DND-41 (cell line): ENCODE measurements at regions not wholly inside any gene's neighbourhood (a gene's known extent, or its start where the extent isn't known, plus 50 kb on each side); places are given as distances from the start of the nearest gene placed in this dataset.

ENCODE experiments used
- ATAC-seq: fragments of 200-7000 bp; cut with Tn5 transposase; 3 replicates; pipeline ENCODE4 v1.9.1; 2021; ENCODE audit warnings: low read depth; ENCODE audit not compliant: insufficient read depth
- DNase-seq: peaks from one replicate; pipeline ENCODE4 v3.0.0-alpha.2; 2020
- H2AFZ ChIP-seq: 2 replicates; pipeline ENCODE4 v1.6.0; 2012; ENCODE audit warnings: low read depth, low read length
- H3K27ac ChIP-seq: 2 replicates; pipeline ENCODE4 v1.5.1; 2012; ENCODE audit warnings: low read length, inconsistent platforms
- H3K27me3 ChIP-seq: fragments of 200-600 bp; sonication (generic); 2 replicates; pipeline ENCODE4 v1.6.0; 2012; ENCODE audit warnings: low read length, mild to moderate bottlenecking, inconsistent platforms; ENCODE audit not compliant: insufficient read depth, poor library complexity
- H3K36me3 ChIP-seq: 2 replicates; pipeline ENCODE4 v1.5.1; 2012; ENCODE audit warnings: low read length, inconsistent platforms; ENCODE audit not compliant: insufficient read depth
- H3K4me1 ChIP-seq: 2 replicates; pipeline ENCODE4 v1.5.1; 2012; ENCODE audit warnings: mild to moderate bottlenecking, low read length; ENCODE audit not compliant: insufficient read depth
- H3K4me2 ChIP-seq: 2 replicates; pipeline ENCODE4 v1.6.0; 2012; ENCODE audit warnings: mild to moderate bottlenecking, moderate library complexity, low read length, inconsistent platforms; ENCODE audit not compliant: insufficient read depth
- H3K4me3 ChIP-seq, 2 experiments: fragments of 200-600 bp in 1 of 2; shearing (Covaris generic) in 1 of 2; 2 replicates each; pipeline ENCODE4 v1.5.1; 2012 to 2016; ENCODE audit warnings: inconsistent platforms in 2 of 2, low read length in 2 of 2, mild to moderate bottlenecking in 2 of 2, low read depth in 1 of 2, moderate library complexity in 1 of 2
- H3K79me2 ChIP-seq: 2 replicates; pipeline ENCODE4 v1.6.0; 2012; ENCODE audit warnings: low read length, inconsistent platforms; ENCODE audit not compliant: insufficient read depth
- H3K9ac ChIP-seq: 2 replicates; pipeline ENCODE4 v1.6.0; 2012; ENCODE audit warnings: low read depth, mild to moderate bottlenecking, inconsistent platforms, low read length, moderate library complexity
- H3K9me3 ChIP-seq: 2 replicates; pipeline ENCODE4 v1.5.1; 2012; ENCODE audit warnings: low read length, moderate library complexity, mild to moderate bottlenecking, inconsistent platforms; ENCODE audit not compliant: insufficient read depth, severe bottlenecking
- H4K20me1 ChIP-seq: 2 replicates; pipeline ENCODE4 v1.6.0; 2012; ENCODE audit warnings: low read length; ENCODE audit not compliant: insufficient read depth
- EZH2 ChIP-seq: IDR thresholded peaks from 3 replicates; pipeline ENCODE4 v1.6.1; 2012; ENCODE audit warnings: borderline replicate concordance, low read depth, mild to moderate bottlenecking, moderate library complexity, low read length, inconsistent platforms; ENCODE audit not compliant: severe bottlenecking
- TF ChIP-seq, protein P1 (sequence below): IDR thresholded peaks from 2 replicates; pipeline ENCODE4 v1.5.1; 2012; ENCODE audit warnings: borderline replicate concordance, low read length, moderate library complexity, mild to moderate bottlenecking; ENCODE audit not compliant: poor library complexity, severe bottlenecking; ENCODE audit errors: extremely low read depth

DNA sequence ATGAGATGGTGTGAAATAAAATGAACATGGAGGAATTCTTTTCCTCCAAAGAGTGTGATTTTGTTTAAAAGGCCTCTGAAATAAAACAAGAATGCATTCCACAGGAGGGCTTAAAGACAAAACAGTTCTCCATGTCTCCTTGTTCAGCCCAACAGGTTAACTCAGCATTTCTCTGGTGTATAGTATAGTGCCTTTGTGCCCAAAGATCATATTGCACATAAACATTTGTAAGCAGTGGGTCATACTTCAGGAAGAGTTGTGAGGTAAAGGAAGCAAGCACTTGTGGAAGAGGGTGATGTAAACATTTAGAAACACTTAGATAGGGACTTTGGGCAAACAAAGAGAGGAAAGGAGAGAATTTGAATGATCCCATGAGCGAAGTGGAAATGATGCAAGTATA lies 433.9 kb downstream of the SIPA1L2 start:
- Histone ChIP-seq H3K79me2 (no peaks in the 10 kb centered on the region), H4K20me1 (no peaks in the 10 kb centered on the region), H3K9me3 (no peaks in the 10 kb centered on the region), H3K9ac (no peak overlapping the region), H3K4me1 (no peaks in the 10 kb centered on the region), H3K4me3 (no peak overlapping the region), H3K4me2 (no peak overlapping the region), H3K27ac (no peak overlapping the region), H3K27me3 (no peaks in the 10 kb centered on the region), H3K36me3 (no peaks in the 10 kb centered on the region), H2AFZ (no peak overlapping the region)
- ATAC-seq (no peak), DNase-seq (no peak)
- TF ChIP-seq EZH2, result no peak
- TF ChIP-seq, protein P1, sequence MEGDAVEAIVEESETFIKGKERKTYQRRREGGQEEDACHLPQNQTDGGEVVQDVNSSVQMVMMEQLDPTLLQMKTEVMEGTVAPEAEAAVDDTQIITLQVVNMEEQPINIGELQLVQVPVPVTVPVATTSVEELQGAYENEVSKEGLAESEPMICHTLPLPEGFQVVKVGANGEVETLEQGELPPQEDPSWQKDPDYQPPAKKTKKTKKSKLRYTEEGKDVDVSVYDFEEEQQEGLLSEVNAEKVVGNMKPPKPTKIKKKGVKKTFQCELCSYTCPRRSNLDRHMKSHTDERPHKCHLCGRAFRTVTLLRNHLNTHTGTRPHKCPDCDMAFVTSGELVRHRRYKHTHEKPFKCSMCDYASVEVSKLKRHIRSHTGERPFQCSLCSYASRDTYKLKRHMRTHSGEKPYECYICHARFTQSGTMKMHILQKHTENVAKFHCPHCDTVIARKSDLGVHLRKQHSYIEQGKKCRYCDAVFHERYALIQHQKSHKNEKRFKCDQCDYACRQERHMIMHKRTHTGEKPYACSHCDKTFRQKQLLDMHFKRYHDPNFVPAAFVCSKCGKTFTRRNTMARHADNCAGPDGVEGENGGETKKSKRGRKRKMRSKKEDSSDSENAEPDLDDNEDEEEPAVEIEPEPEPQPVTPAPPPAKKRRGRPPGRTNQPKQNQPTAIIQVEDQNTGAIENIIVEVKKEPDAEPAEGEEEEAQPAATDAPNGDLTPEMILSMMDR, result no peak

DNA sequence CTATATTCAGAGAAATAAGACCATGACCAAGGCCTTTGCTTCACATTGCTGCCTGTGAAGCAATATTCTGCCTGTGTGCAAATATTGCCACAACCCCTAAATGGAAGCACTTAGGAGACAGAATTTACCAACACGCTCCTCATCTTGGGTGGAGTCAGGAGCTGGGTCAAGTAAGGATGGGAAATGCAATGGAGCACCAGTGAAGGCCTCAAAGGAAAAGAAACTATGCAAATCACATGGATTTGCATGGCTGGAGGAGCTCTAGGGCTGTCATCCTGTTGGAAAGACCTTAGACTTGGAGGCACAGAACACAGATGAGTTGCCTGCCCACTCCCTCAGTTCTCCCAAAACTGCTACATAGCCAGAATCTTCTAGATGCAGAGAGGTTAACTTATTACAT lies 435.5 kb downstream of the SIPA1L2 start:
- Histone ChIP-seq H3K4me2 (no peak overlapping the region), H3K9me3 (no peaks in the 10 kb centered on the region), H2AFZ (no peak overlapping the region), H3K79me2 (no peaks in the 10 kb centered on the region), H3K9ac (no peak overlapping the region), H3K4me3 (no peak overlapping the region), H3K4me1 (no peaks in the 10 kb centered on the region), H3K36me3 (no peaks in the 10 kb centered on the region), H4K20me1 (no peaks in the 10 kb centered on the region), H3K27me3 (no peaks in the 10 kb centered on the region), H3K27ac (no peak overlapping the region)
- ATAC-seq, result no peak
- TF ChIP-seq EZH2, result no peak
- TF ChIP-seq, protein P1, result no peak
- no peak for DNase-seq

DNA sequence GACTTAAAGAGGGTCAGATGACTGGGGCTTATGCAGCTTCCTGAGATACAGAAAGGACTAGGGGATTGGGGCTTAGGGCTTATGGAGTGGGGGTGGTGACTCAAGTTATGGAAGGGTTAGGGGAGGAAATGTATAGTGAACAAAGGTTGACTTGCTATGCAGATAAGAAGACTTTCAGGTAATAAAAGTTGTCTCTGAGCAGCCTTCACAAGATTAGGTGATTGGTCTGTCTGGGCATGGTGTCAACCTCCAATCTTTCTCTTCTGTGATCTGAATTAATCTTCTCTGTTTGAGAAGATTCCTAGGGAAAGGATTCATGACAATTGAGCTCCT lies 436.5 kb downstream of the SIPA1L2 start:
- Histone ChIP-seq H3K4me1 (no peaks in the 10 kb centered on the region), H3K79me2 (no peaks in the 10 kb centered on the region), H3K27me3 (no peaks in the 10 kb centered on the region), H3K9ac (no peak overlapping the region), H3K36me3 (no peaks in the 10 kb centered on the region), H3K9me3 (no peaks in the 10 kb centered on the region), H3K27ac (no peak overlapping the region), H4K20me1 (no peaks in the 10 kb centered on the region), H3K4me3 (no peak overlapping the region), H3K4me2 (no peak overlapping the region), H2AFZ (no peak overlapping the region)
- TF ChIP-seq EZH2, result no peak
- TF ChIP-seq, protein P1, result no peak
- no peak for DNase-seq
- ATAC-seq, result no peak
